Esophagus (tissue), 2 donors: ENCODE measurements at regions not wholly inside any gene's neighbourhood (a gene's known extent, or its start where the extent isn't known, plus 50 kb on each side); places are given as distances from the start of the nearest gene placed in this dataset.
"Not testable (repeated sequence)": the region's sequence is repeated elsewhere in the genome, so short reads cannot be mapped to it uniquely, and the experiment has no call there.

Experiments
- H3K27ac ChIP-seq, 2 donors: one replicate each; pipeline ENCODE4 v1.5.1; 2013; ENCODE audit warnings: low read depth in 2 of 2, mild to moderate bottlenecking in 2 of 2, inconsistent platforms in 1 of 2, low read length in 1 of 2, moderate library complexity in 1 of 2
- H3K27me3 ChIP-seq, 2 donors: one replicate each; pipeline ENCODE4 v1.6.1; 2013; ENCODE audit warnings: low read length in 2 of 2, control low read depth in 1 of 2, mild to moderate bottlenecking in 1 of 2; ENCODE audit not compliant: insufficient read depth in 2 of 2, control insufficient read depth in 1 of 2
- H3K36me3 ChIP-seq, 2 donors: one replicate each; pipeline ENCODE4 v1.6.1; 2013; ENCODE audit warnings: low read length in 1 of 2; ENCODE audit not compliant: control insufficient read depth in 2 of 2, insufficient read depth in 2 of 2
- H3K4me1 ChIP-seq, 2 donors: one replicate each; pipeline ENCODE4 v1.6.1; 2013; ENCODE audit warnings: low read length in 1 of 2; ENCODE audit not compliant: control insufficient read depth in 2 of 2, insufficient read depth in 2 of 2
- H3K4me3 ChIP-seq, 2 donors: one replicate each; pipeline ENCODE4 v1.5.1; 2013; ENCODE audit warnings: low read length in 2 of 2, mild to moderate bottlenecking in 2 of 2, low read depth in 1 of 2, moderate library complexity in 1 of 2
- H3K9me3 ChIP-seq, 2 donors: one replicate each; pipeline ENCODE4 v1.6.1; 2013; ENCODE audit warnings: mild to moderate bottlenecking in 2 of 2, low read depth in 1 of 2, low read length in 1 of 2, moderate library complexity in 1 of 2; ENCODE audit not compliant: control insufficient read depth in 2 of 2, insufficient read depth in 1 of 2
- WGBS, 2 donors: extraction: QIAGEN DNeasy Blood & Tissue Kit; methylation state at CpG; one replicate each; pipeline ENCODE4 v1.1.7; 2013; 5-methylcytosine and 5-hydroxymethylcytosine counted together
- donor health status: healthy with polysubstance abuse.
- donor health status: Bipolar disorder and iron deficiency.

GRCh38 chr1:90864681-90865080 is 147.6 kb upstream of the BARHL2 start:
- no peak overlapping the region for H3K27ac ChIP-seq
- no peak overlapping the region for H3K4me3 ChIP-seq
- H3K36me3 ChIP-seq: no peaks in the 10 kb centered on the region
- no peaks in the 10 kb centered on the region for H3K4me1 ChIP-seq
- 91% methylated on average over 3 of the region's 3 CpGs for WGBS, 2 donors
- H3K27me3 ChIP-seq: no peaks in the 10 kb centered on the region
- H3K9me3 ChIP-seq: no peaks in the 10 kb centered on the region

GRCh38 chr1:90862782-90863181 is 145.7 kb upstream of the BARHL2 start:
- no peaks in the 10 kb centered on the region for H3K4me1 ChIP-seq
- H3K4me3 ChIP-seq: no peak overlapping the region
- H3K27ac ChIP-seq: no peak overlapping the region
- H3K27me3 ChIP-seq: peaks cover 0 to under 1% of the 10 kb centered on the region in 2 donors
- H3K36me3 ChIP-seq: no peaks in the 10 kb centered on the region
- H3K9me3 ChIP-seq: no peaks in the 10 kb centered on the region
- 82 to 84% methylated on average over 3 of the region's 3 CpGs for WGBS, 2 donors

GRCh38 chr1:90861421-90861820 is 144.3 kb upstream of the BARHL2 start:
- not testable (repeated sequence) for H3K4me3 ChIP-seq, H3K27ac ChIP-seq, H3K4me1 ChIP-seq, H3K36me3 ChIP-seq, H3K9me3 ChIP-seq, H3K27me3 ChIP-seq
- 94 to 95% methylated on average over 3 of the region's 3 CpGs for WGBS, 2 donors

- Histone ChIP-seq H3K9me3 (no peaks in the 10 kb centered on the region), H3K36me3 (no peaks in the 10 kb centered on the region), H3K27me3 (peaks cover 0 to 6% of the 10 kb centered on the region in 2 donors), H3K4me1 (peaks cover 0 to 2% of the 10 kb centered on the region in 2 donors), H3K4me3 (no peak overlapping the region), H3K27ac (no peak overlapping the region)
- WGBS, 2 donors: 57 to 66% methylated on average over 7 of the region's 7 CpGs
Observed at GRCh38 chr1:90856463-90857007, 139.4 kb upstream of the BARHL2 start.

- H3K4me1 ChIP-seq: peaks cover 2 to 7% of the 10 kb centered on the region in 2 donors
- no peaks in the 10 kb centered on the region for H3K9me3 ChIP-seq
- no peak overlapping the region for H3K4me3 ChIP-seq
- peaks cover 0 to 9% of the 10 kb centered on the region in 2 donors for H3K27me3 ChIP-seq
- no peak overlapping the region for H3K27ac ChIP-seq
- no peaks in the 10 kb centered on the region for H3K36me3 ChIP-seq
- 96% methylated on average over 4 of the region's 4 CpGs for WGBS, 2 donors
Observed at GRCh38 chr1:90854397-90854924, 137.4 kb upstream of the BARHL2 start.

- Histone ChIP-seq H3K27me3 (peaks cover 0 to 7% of the 10 kb centered on the region in 2 donors), H3K4me3 (peak overlapping the region; percentile 4 to 57), H3K9me3 (no peaks in the 10 kb centered on the region), H3K27ac (no peak overlapping the region), H3K36me3 (no peaks in the 10 kb centered on the region), H3K4me1 (peaks cover 2 to 7% of the 10 kb centered on the region in 2 donors)
- WGBS, 2 donors: 2% methylated on average over 15 to 21 of the region's 21 CpGs
Observed at GRCh38 chr1:90851711-90852050, 134.6 kb upstream of the BARHL2 start.

- WGBS, 2 donors: 1 to 2% methylated on average over 79 of the region's 79 CpGs
- no peak overlapping the region for H3K27ac ChIP-seq
- H3K27me3 ChIP-seq: peaks cover 0 to 6% of the 10 kb centered on the region in 2 donors
Observed at GRCh38 chr1:90850898-90851710, 134.0 kb upstream of the BARHL2 start.

GRCh38 chr1:90850181-90850897 is 133.2 kb upstream of the BARHL2 start:
- H3K4me1 ChIP-seq: peaks cover 2 to 7% of the 10 kb centered on the region in 2 donors
- H3K4me3 ChIP-seq: peak overlapping the region; percentile 57 to 71
- H3K27ac ChIP-seq: no peak overlapping the region
- 12 to 17% methylated on average over 19 of the region's 19 CpGs for WGBS, 2 donors
- H3K9me3 ChIP-seq: no peaks in the 10 kb centered on the region
- peaks cover 0 to 3% of the 10 kb centered on the region in 2 donors for H3K27me3 ChIP-seq
- H3K36me3 ChIP-seq: no peaks in the 10 kb centered on the region

More at GRCh38 chr1:90850898-90851710, 134.0 kb upstream of the BARHL2 start:
- Histone ChIP-seq H3K9me3 (no peaks in the 10 kb centered on the region), H3K36me3 (no peaks in the 10 kb centered on the region), H3K4me1 (peaks cover 2 to 7% of the 10 kb centered on the region in 2 donors), H3K4me3 (peak overlapping the region; percentile 57 to 71)

- H3K4me3 ChIP-seq: no peak overlapping the region
- WGBS, 2 donors: 37 to 57% methylated on average over 20 to 21 of the region's 21 CpGs
- H3K36me3 ChIP-seq: no peaks in the 10 kb centered on the region
- H3K4me1 ChIP-seq: no peaks in the 10 kb centered on the region
- H3K27ac ChIP-seq: no peak overlapping the region
- H3K9me3 ChIP-seq: no peaks in the 10 kb centered on the region
- peaks cover 2 to 3% of the 10 kb centered on the region in 2 donors for H3K27me3 ChIP-seq
Observed at GRCh38 chr1:90841473-90841872, 124.4 kb upstream of the BARHL2 start.
